ENCODE measurements at regions not wholly inside any gene's neighbourhood (a gene's known extent, or its start where the extent isn't known, plus 50 kb on each side); places are given as distances from the start of the nearest gene placed in this dataset.
"Not testable (repeated sequence)": the region's sequence is repeated elsewhere in the genome, so short reads cannot be mapped to it uniquely, and the experiment has no call there.

GRCh38 chr6:135623979-135624378 is 126.4 kb upstream of the AHI1 start:
- no peak for DNase-seq

DNA sequence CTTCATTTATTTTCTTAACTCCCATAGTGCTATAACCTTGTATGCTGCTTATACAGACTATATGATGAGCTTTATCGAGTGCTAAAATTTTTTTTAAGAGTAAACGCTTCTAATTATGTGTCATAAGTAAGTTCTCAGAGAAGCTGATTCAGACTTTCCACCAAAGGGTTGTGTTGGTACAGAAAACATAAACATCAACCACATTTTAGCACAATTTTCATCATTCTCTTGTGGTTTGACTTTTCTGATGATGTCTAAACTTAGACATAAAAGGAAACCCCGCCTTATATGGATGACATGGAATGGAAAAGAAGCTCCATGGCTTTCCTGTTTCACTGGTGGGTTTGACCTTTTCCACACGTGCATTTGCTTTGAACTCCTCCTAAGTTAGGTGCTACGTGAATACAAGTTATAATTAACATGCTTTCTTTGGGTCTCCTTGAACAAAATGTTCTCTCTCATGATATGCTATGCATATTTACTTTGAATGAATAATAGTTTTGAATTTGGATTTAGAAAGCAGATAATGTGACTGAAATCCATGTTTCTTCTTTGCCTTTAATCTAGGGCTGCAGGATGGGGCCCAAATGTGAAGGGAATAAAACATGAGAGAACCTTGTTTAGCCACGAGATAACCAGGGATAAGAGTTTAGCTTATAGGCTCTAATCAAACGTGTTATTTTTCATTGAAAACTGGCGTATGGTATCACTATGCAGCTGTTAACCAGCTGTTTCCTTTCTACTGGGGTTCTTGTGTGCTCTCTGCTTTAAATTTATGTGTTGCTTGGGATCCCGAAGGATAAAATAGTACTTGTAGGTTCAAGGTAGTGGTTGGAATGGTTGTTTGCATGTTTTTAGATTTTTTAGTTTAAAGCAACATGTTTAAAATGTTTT is 127.1 kb upstream of the AHI1 start:
- H3K36me3 ChIP-seq = no peaks in the 10 kb centered on the region
- H3K27ac ChIP-seq = no peak overlapping the region
- no peaks in the 10 kb centered on the region for H3K27me3 ChIP-seq
- no peak overlapping the region for H3K4me3 ChIP-seq
- no peak for DNase-seq
- H3K9me3 ChIP-seq = no peaks in the 10 kb centered on the region
- TF ChIP-seq CTCF (IDR thresholded peaks at IDR 0.05) = no peak
- no peak for ATAC-seq
- intact Hi-C loops (cut with DNase I) = no loop called here
- no peaks in the 10 kb centered on the region for H3K4me1 ChIP-seq

More at GRCh38 chr6:135623979-135624378, 126.4 kb upstream of the AHI1 start:
- Histone ChIP-seq H3K4me3 (no peak overlapping the region), H3K27ac (no peak overlapping the region), H3K27me3 (no peaks in the 10 kb centered on the region), H3K9me3 (no peaks in the 10 kb centered on the region), H3K36me3 (no peaks in the 10 kb centered on the region), H3K4me1 (no peaks in the 10 kb centered on the region)
- intact Hi-C loops (cut with DNase I) = no loop called here
- no peak for ATAC-seq
- no peak for TF ChIP-seq CTCF (IDR thresholded peaks at IDR 0.05)

DNA sequence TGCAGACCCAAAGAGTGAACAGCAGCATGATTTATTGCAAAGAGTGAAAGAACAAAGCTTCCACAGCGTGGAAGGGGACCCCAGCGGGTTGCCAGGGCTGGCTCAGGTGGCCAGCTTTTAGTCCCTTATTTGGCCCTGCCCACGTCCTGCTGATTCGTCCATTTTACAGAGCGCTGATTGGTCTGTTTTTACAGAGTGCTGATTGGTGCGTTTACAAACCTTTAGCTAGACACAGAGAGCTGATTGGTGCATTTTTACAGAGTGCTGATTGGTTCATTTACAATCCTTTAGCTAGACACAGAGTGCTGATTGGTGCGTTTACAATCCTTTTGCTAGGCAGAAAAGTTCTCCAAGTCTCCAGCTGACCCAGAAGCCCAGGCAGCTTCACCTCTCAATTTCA is 128.5 kb upstream of the AHI1 start:
- H3K27me3 ChIP-seq; DNase-seq; H3K27ac ChIP-seq; H3K9me3 ChIP-seq; intact Hi-C loops (cut with DNase I); H3K4me3 ChIP-seq; ATAC-seq; H3K36me3 ChIP-seq; H3K4me1 ChIP-seq: not testable (repeated sequence)

DNA sequence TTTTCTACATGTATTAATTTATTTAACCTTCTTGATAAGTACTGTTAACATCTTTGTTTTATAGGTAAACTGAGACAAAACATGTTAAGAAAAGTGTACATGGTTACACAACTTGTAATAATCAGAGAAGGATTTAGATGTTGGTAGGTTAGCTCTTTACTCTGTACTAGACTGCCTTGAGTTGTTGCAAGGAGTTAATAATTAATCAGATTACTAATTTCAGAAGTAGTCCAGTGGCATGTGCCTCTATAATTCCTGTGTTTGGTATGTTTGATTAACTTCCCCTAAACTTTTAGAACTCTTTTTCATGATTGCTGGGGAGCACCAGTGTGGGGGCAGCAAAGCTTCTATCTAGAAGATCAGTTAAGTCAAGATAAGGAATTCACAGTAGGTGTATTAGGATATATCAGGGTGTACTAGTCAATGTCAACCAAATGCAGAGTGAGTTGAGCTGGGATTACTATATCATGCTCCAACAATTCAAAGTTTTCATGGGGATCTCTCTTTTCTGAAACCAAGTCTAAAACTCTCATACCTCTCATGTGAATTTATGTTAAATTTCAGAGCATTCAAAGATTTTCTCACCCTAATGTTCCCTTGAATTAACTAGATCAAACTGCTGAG is 129.7 kb upstream of the AHI1 start:
- DNase-seq (no peak), ATAC-seq (no peak)
- Histone ChIP-seq H3K27me3 (no peaks in the 10 kb centered on the region), H3K36me3 (no peaks in the 10 kb centered on the region), H3K4me1 (no peaks in the 10 kb centered on the region), H3K9me3 (no peaks in the 10 kb centered on the region), H3K27ac (no peak overlapping the region), H3K4me3 (no peak overlapping the region)
- TF ChIP-seq CTCF (IDR thresholded peaks at IDR 0.05) = no peak
- intact Hi-C loops (cut with DNase I) = no loop called here

- no peak for TF ChIP-seq CTCF (IDR thresholded peaks at IDR 0.05)
- H3K36me3 ChIP-seq = no peaks in the 10 kb centered on the region
- no peak for DNase-seq
- H3K4me3 ChIP-seq = no peak overlapping the region
- no peak for ATAC-seq
- no peaks in the 10 kb centered on the region for H3K9me3 ChIP-seq
- intact Hi-C loops (cut with DNase I) = no loop called here
- H3K27ac ChIP-seq = no peak overlapping the region
- no peaks in the 10 kb centered on the region for H3K4me1 ChIP-seq
- no peaks in the 10 kb centered on the region for H3K27me3 ChIP-seq
Observed at GRCh38 chr6:135630789-135631376, 133.3 kb upstream of the AHI1 start.

DNA sequence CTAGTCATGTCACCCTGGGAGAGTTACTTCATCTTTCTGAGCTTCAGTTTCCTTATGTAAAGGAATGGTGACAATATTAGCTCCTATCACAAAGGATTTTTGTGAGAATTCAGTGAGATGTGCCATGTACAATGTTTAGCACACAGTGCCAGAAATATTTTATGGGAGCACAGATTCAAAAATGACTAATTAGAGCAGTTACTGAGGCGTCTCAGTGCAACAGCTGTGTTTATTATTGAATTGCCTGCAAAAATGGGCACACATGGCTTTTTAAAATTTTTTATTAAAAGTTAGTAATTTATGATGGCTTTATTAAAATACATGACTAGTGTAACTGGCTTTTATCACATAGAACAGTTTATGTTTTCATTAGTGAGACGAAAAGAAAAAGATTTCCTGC is 134.3 kb upstream of the AHI1 start:
- no peaks in the 10 kb centered on the region for H3K9me3 ChIP-seq
- H3K4me3 ChIP-seq = no peak overlapping the region
- DNase-seq = no peak
- no peaks in the 10 kb centered on the region for H3K27me3 ChIP-seq
- ATAC-seq = no peak
- no peak for TF ChIP-seq CTCF (IDR thresholded peaks at IDR 0.05)
- no peak overlapping the region for H3K27ac ChIP-seq
- no peaks in the 10 kb centered on the region for H3K4me1 ChIP-seq
- H3K36me3 ChIP-seq = no peaks in the 10 kb centered on the region
- intact Hi-C loops (cut with DNase I) = no loop called here

Measured in upper lobe of right lung (tissue), 1 donor.